OCI-LY3 (cell line): ENCODE measurements at regions not wholly inside any gene's neighbourhood (a gene's known extent, or its start where the extent isn't known, plus 50 kb on each side); places are given as distances from the start of the nearest gene placed in this dataset.

Experiments
- EZH2phosphoT487 ChIP-seq: fragments of 200-600 bp; shearing (Covaris generic); IDR thresholded peaks from 2 replicates; pipeline ENCODE4 v1.6.1; 2018; ENCODE audit warnings: antibody characterized with exemption, mixed run types, low read depth
- TF ChIP-seq, protein P1 (sequence below): fragments of 200-600, 300-600 bp; sonication (generic); IDR thresholded peaks from 2 replicates; pipeline ENCODE4 v1.5.1; 2014; ENCODE audit warnings: antibody characterized with exemption, low read length, low read depth

DNA sequence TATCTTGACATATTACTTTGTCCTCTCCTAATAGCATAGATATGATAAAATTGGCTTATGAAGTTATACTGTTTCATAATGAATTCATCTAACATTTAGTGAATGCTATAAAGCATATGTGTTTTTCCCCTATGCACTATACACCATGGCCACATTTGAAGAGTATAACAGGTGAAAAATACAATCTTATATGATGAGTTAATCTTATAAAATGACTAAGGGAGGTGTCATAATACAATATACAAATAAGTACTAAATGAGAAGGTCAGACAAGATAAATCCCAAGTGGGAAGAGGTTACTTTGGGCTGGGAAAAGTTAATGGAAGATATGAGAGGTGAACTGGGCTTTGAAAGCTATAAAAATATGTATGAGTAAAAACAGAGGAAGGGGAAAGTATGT, 174.4 kb downstream of the PCSK1 start:
- TF ChIP-seq, protein P1, sequence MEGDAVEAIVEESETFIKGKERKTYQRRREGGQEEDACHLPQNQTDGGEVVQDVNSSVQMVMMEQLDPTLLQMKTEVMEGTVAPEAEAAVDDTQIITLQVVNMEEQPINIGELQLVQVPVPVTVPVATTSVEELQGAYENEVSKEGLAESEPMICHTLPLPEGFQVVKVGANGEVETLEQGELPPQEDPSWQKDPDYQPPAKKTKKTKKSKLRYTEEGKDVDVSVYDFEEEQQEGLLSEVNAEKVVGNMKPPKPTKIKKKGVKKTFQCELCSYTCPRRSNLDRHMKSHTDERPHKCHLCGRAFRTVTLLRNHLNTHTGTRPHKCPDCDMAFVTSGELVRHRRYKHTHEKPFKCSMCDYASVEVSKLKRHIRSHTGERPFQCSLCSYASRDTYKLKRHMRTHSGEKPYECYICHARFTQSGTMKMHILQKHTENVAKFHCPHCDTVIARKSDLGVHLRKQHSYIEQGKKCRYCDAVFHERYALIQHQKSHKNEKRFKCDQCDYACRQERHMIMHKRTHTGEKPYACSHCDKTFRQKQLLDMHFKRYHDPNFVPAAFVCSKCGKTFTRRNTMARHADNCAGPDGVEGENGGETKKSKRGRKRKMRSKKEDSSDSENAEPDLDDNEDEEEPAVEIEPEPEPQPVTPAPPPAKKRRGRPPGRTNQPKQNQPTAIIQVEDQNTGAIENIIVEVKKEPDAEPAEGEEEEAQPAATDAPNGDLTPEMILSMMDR, result no peak
- TF ChIP-seq EZH2phosphoT487, result no peak
